ENCODE measurements at regions not wholly inside any gene's neighbourhood (a gene's known extent, or its start where the extent isn't known, plus 50 kb on each side); places are given as distances from the start of the nearest gene placed in this dataset.
A peak's percentile ranks its signal among the peaks of the same experiment; 100 is the strongest.

- no peak overlapping the region for H3K4me3 ChIP-seq
- H3K4me1 ChIP-seq, result no peaks in the 10 kb centered on the region
- TF ChIP-seq EP300 (IDR thresholded peaks at IDR 0.05), result no peak
- no peak for TF ChIP-seq CTCF (IDR thresholded peaks at IDR 0.05)
- TF ChIP-seq POLR2AphosphoS5 (IDR thresholded peaks at IDR 0.05), result no peak
- TF ChIP-seq POLR2A (IDR thresholded peaks at IDR 0.05), result no peak
- no peaks in the 10 kb centered on the region for H3K36me3 ChIP-seq
- H3K9me3 ChIP-seq, result no peaks in the 10 kb centered on the region
- DNase-seq, result no peak
- 73 to 88% (median 79%) methylated on average over 2 of the region's 2 CpGs for WGBS, 5 donors
- H3K27ac ChIP-seq, result no peak overlapping the region
- H3K27me3 ChIP-seq, result no peaks in the 10 kb centered on the region
- intact Hi-C loops (cut with DNase I; ENCODE audit: low total_unique reads), result no loop called here
Observed at GRCh38 chr10:118175148-118175547, 128.4 kb upstream of the RAB11FIP2 start.

- no peaks in the 10 kb centered on the region for H3K27me3 ChIP-seq
- intact Hi-C loops (cut with DNase I; ENCODE audit: low total_unique reads), result no loop called here
- no peak overlapping the region for H3K27ac ChIP-seq
- H3K4me3 ChIP-seq, result no peak overlapping the region
- H3K36me3 ChIP-seq, result no peaks in the 10 kb centered on the region
- no peak for TF ChIP-seq EP300 (IDR thresholded peaks at IDR 0.05)
- no peak for TF ChIP-seq POLR2A (IDR thresholded peaks at IDR 0.05)
- no peak for TF ChIP-seq POLR2AphosphoS5 (IDR thresholded peaks at IDR 0.05)
- TF ChIP-seq CTCF (IDR thresholded peaks at IDR 0.05), result no peak
- DNase-seq, result no peak
- no peaks in the 10 kb centered on the region for H3K4me1 ChIP-seq
- WGBS, 5 donors, result 68 to 90% (median 78%) methylated on average over 2 of the region's 2 CpGs
- H3K9me3 ChIP-seq, result no peaks in the 10 kb centered on the region
Observed at GRCh38 chr10:118173296-118173695, 126.6 kb upstream of the RAB11FIP2 start.

- no peak overlapping the region for H3K4me3 ChIP-seq
- no peaks in the 10 kb centered on the region for H3K27me3 ChIP-seq
- no peaks in the 10 kb centered on the region for H3K36me3 ChIP-seq
- H3K4me1 ChIP-seq, result no peaks in the 10 kb centered on the region
- H3K9me3 ChIP-seq, result no peaks in the 10 kb centered on the region
- intact Hi-C loops (cut with DNase I; ENCODE audit: low total_unique reads), result no loop called here
- DNase-seq, result no peak
- TF ChIP-seq POLR2A (IDR thresholded peaks at IDR 0.05) (no peak), CTCF (IDR thresholded peaks at IDR 0.05) (no peak), POLR2AphosphoS5 (IDR thresholded peaks at IDR 0.05) (no peak), EP300 (IDR thresholded peaks at IDR 0.05) (no peak)
- 53 to 84% (median 74%) methylated on average over 1 of the region's 1 CpG for WGBS, 5 donors
- no peak overlapping the region for H3K27ac ChIP-seq
Observed at GRCh38 chr10:118171861-118172260, 125.1 kb upstream of the RAB11FIP2 start.

GRCh38 chr10:118167056-118167700, 120.4 kb upstream of the RAB11FIP2 start:
- intact Hi-C loops (cut with DNase I; ENCODE audit: low total_unique reads), result no loop called here
- Histone ChIP-seq H3K4me1 (no peaks in the 10 kb centered on the region), H3K36me3 (no peaks in the 10 kb centered on the region), H3K9me3 (no peaks in the 10 kb centered on the region), H3K4me3 (no peak overlapping the region), H3K27me3 (no peaks in the 10 kb centered on the region), H3K27ac (no peak overlapping the region)
- TF ChIP-seq POLR2A (IDR thresholded peaks at IDR 0.05) (no peak), CTCF (IDR thresholded peaks at IDR 0.05) (no peak), EP300 (IDR thresholded peaks at IDR 0.05) (no peak), POLR2AphosphoS5 (IDR thresholded peaks at IDR 0.05) (no peak)
- DNase-seq, result peak in 1 of 2 donors; percentile 42
- WGBS, 5 donors, result 60 to 81% (median 73%) methylated on average over 4 of the region's 4 CpGs

Measured in stomach (tissue), 8 donors.